H9 (cell line): ENCODE measurements at regions not wholly inside any gene's neighbourhood (a gene's known extent, or its start where the extent isn't known, plus 50 kb on each side); places are given as distances from the start of the nearest gene placed in this dataset.

Experiments used
- DNase-seq: peaks from one replicate; pipeline ENCODE4 v3.0.0-alpha.2; 2017
- H2AFZ ChIP-seq: one replicate; pipeline ENCODE4 v1.6.1; 2013; ENCODE audit warnings: mild to moderate bottlenecking, low read length, control low read depth, moderate library complexity
- H2AK5ac ChIP-seq: 2 replicates; pipeline ENCODE4 v1.6.1; 2013; ENCODE audit warnings: low read length, control low read depth, mixed read lengths; ENCODE audit not compliant: insufficient read length
- H2BK120ac ChIP-seq: one replicate; pipeline ENCODE4 v1.6.1; 2013; ENCODE audit warnings: low read depth, mild to moderate bottlenecking, low read length, control low read depth, inconsistent platforms; ENCODE audit not compliant: poor library complexity, severe bottlenecking
- H2BK12ac ChIP-seq: 2 replicates; pipeline ENCODE4 v1.6.1; 2013; ENCODE audit warnings: low read length, control low read depth, mixed read lengths, low read depth; ENCODE audit not compliant: insufficient read length
- H2BK15ac ChIP-seq: 2 replicates; pipeline ENCODE4 v1.6.1; 2013; ENCODE audit warnings: low read depth, low read length, control low read depth
- H2BK20ac ChIP-seq: one replicate; pipeline ENCODE4 v1.6.1; 2013; ENCODE audit warnings: low read depth, mild to moderate bottlenecking, low read length, control low read depth, inconsistent platforms; ENCODE audit not compliant: poor library complexity, severe bottlenecking
- H2BK5ac ChIP-seq: 2 replicates; pipeline ENCODE4 v1.6.1; 2013; ENCODE audit warnings: low read length, control low read depth, mixed read lengths; ENCODE audit not compliant: insufficient read length
- H3K14ac ChIP-seq: 2 replicates; pipeline ENCODE4 v1.6.1; 2013; ENCODE audit warnings: low read length, control low read depth; ENCODE audit not compliant: insufficient read depth
- H3K18ac ChIP-seq: 2 replicates; pipeline ENCODE4 v1.6.1; 2013; ENCODE audit warnings: low read depth, mild to moderate bottlenecking, mixed read lengths, low read length, control low read depth; ENCODE audit not compliant: insufficient read length
- H3K23ac ChIP-seq: 2 replicates; pipeline ENCODE4 v1.6.1; 2013; ENCODE audit warnings: low read length, control low read depth, mixed read lengths, low read depth; ENCODE audit not compliant: insufficient read length
- H3K23me2 ChIP-seq: 2 replicates; pipeline ENCODE4 v1.6.1; 2013; ENCODE audit warnings: low read depth, mild to moderate bottlenecking, mixed read lengths, low read length, control low read depth; ENCODE audit not compliant: insufficient read length, poor library complexity, severe bottlenecking
- H3K27ac ChIP-seq: 2 replicates; pipeline ENCODE4 v1.5.1; 2013; ENCODE audit warnings: low read length, control low read depth, mixed read lengths, low read depth; ENCODE audit not compliant: insufficient read length
- H3K27me3 ChIP-seq: 2 replicates; pipeline ENCODE4 v1.6.1; 2013; ENCODE audit warnings: low read length, control low read depth, inconsistent platforms; ENCODE audit not compliant: insufficient read depth
- H3K4ac ChIP-seq: 2 replicates; pipeline ENCODE4 v1.6.1; 2013; ENCODE audit warnings: low read depth, mild to moderate bottlenecking, control low read depth, inconsistent platforms, low read length, moderate library complexity
- H3K4me1 ChIP-seq: 2 replicates; pipeline ENCODE4 v1.6.1; 2013; ENCODE audit warnings: low read length, control low read depth, inconsistent platforms; ENCODE audit not compliant: insufficient read depth
- H3K4me2 ChIP-seq: 2 replicates; pipeline ENCODE4 v1.6.1; 2013; ENCODE audit warnings: low read length, control low read depth, mixed read lengths; ENCODE audit not compliant: insufficient read length, insufficient read depth
- H3K56ac ChIP-seq: 2 replicates; pipeline ENCODE4 v1.6.1; 2013; ENCODE audit warnings: low read depth, mild to moderate bottlenecking, mixed read lengths, low read length, control low read depth; ENCODE audit not compliant: insufficient read length
- H3K79me1 ChIP-seq: 2 replicates; pipeline ENCODE4 v1.6.1; 2013; ENCODE audit warnings: low read depth, mild to moderate bottlenecking, moderate library complexity, low read length, control low read depth, inconsistent platforms; ENCODE audit not compliant: insufficient read depth, poor library complexity, severe bottlenecking
- H3K79me2 ChIP-seq: 2 replicates; pipeline ENCODE4 v1.6.1; 2013; ENCODE audit warnings: low read length, control low read depth, inconsistent platforms; ENCODE audit not compliant: insufficient read depth
- H3K9ac ChIP-seq: 2 replicates; pipeline ENCODE4 v1.6.1; 2013; ENCODE audit warnings: low read length, control low read depth, mixed read lengths; ENCODE audit not compliant: insufficient read length; ENCODE audit errors: extremely low read depth
- H3K9me3 ChIP-seq: one replicate; pipeline ENCODE4 v1.6.1; 2013; ENCODE audit warnings: low read depth, low read length, inconsistent platforms; ENCODE audit not compliant: control insufficient read depth
- H3T11ph ChIP-seq: one replicate; pipeline ENCODE4 v1.6.1; 2013; ENCODE audit warnings: mild to moderate bottlenecking, low read length, control low read depth, inconsistent platforms
- H4K20me1 ChIP-seq: one replicate; pipeline ENCODE4 v1.6.1; 2013; ENCODE audit not compliant: control insufficient read depth, insufficient read length, insufficient read depth
- H4K5ac ChIP-seq: 2 replicates; pipeline ENCODE4 v1.6.1; 2013; ENCODE audit warnings: low read depth, mild to moderate bottlenecking, mixed read lengths, low read length, control low read depth; ENCODE audit not compliant: insufficient read length
- H4K8ac ChIP-seq: replicated peaks from 2 replicates; pipeline ENCODE4 v1.6.1; 2013; ENCODE audit warnings: low read length, control low read depth, mixed read lengths, low read depth; ENCODE audit not compliant: insufficient read length
- H4K91ac ChIP-seq: 2 replicates; pipeline ENCODE4 v1.6.1; 2013; ENCODE audit warnings: low read depth, mild to moderate bottlenecking, moderate library complexity, mixed read lengths, low read length, control low read depth; ENCODE audit not compliant: insufficient read length
- H3K27ac Mint-ChIP-seq, 3 experiments: 2 replicates in 2 of 3; 3 replicates in 1 of 3; pipeline ENCODE4 v1.8.0; 2020 to 2021; ENCODE audit warnings: mixed read lengths in 3 of 3, mild to moderate bottlenecking in 1 of 3, moderate library complexity in 1 of 3
- H3K27me3 Mint-ChIP-seq: 2 replicates; pipeline ENCODE4 v1.8.0; 2021; ENCODE audit warnings: low read depth, mild to moderate bottlenecking, moderate library complexity, mixed read lengths
- H3K36me3 Mint-ChIP-seq, 3 experiments: 2 replicates in 2 of 3; 3 replicates in 1 of 3; pipeline ENCODE4 v1.8.0; 2020 to 2021; ENCODE audit warnings: low read depth in 3 of 3, mixed read lengths in 3 of 3; ENCODE audit not compliant: insufficient read depth in 1 of 3
- H3K4me1 Mint-ChIP-seq, 2 experiments: 2 replicates each; pipeline ENCODE4 v1.8.0; 2020; ENCODE audit warnings: mixed read lengths in 2 of 2
- H3K4me3 Mint-ChIP-seq, 2 experiments: 2 replicates in 1 of 2; 3 replicates in 1 of 2; pipeline ENCODE4 v1.8.0; 2020 to 2021; ENCODE audit warnings: mild to moderate bottlenecking in 2 of 2, mixed read lengths in 2 of 2, moderate library complexity in 1 of 2
- H3K9me3 Mint-ChIP-seq, 2 experiments: 2 replicates in 1 of 2; 3 replicates in 1 of 2; pipeline ENCODE4 v1.8.0; 2020; ENCODE audit warnings: mild to moderate bottlenecking in 2 of 2, mixed read lengths in 2 of 2, moderate library complexity in 1 of 2
- CTCF ChIP-seq: fragments of 200-600 bp; sonication (generic); conservative IDR thresholded peaks from 3 replicates; pipeline ENCODE4 v1.8.0; 2021; ENCODE audit warnings: antibody characterized with exemption, mild to moderate bottlenecking
- WGBS: extraction: QIAGEN DNeasy Blood & Tissue Kit; methylation state at CpG from one replicate; pipeline ENCODE4 v1.1.7; 2013; ENCODE audit warnings: missing lambda C conversion rate, low lambda C conversion rate, mixed read lengths; ENCODE audit not compliant: insufficient read length; ENCODE audit errors: extremely low coverage; 5-methylcytosine and 5-hydroxymethylcytosine counted together

- H3K27me3 Mint-ChIP-seq = no peaks in the 10 kb centered on the region
- H3T11ph ChIP-seq = no peak overlapping the region
- no peak overlapping the region for H3K4me2 ChIP-seq
- no peaks in the 10 kb centered on the region for H3K79me2 ChIP-seq
- no peak overlapping the region for H2AK5ac ChIP-seq
- H2BK5ac ChIP-seq = no peak overlapping the region
- H3K14ac ChIP-seq = no peak overlapping the region
- H2BK20ac ChIP-seq = no peak overlapping the region
- H2BK12ac ChIP-seq = no peak overlapping the region
- H4K91ac ChIP-seq = no peak overlapping the region
- H3K27ac ChIP-seq = no peak overlapping the region
- no peak overlapping the region for H3K4me3 Mint-ChIP-seq
- H3K27ac Mint-ChIP-seq = no peak overlapping the region
- no peaks in the 10 kb centered on the region for H3K23me2 ChIP-seq
- H3K9me3 Mint-ChIP-seq = no peaks in the 10 kb centered on the region
- H2AFZ ChIP-seq = no peak overlapping the region
- H3K56ac ChIP-seq = no peak overlapping the region
- no peaks in the 10 kb centered on the region for H3K4me1 ChIP-seq
- H4K5ac ChIP-seq = no peak overlapping the region
- H3K27me3 ChIP-seq = no peaks in the 10 kb centered on the region
- no peaks in the 10 kb centered on the region for H3K79me1 ChIP-seq
- H3K36me3 Mint-ChIP-seq = no peaks in the 10 kb centered on the region
- H3K9me3 ChIP-seq = no peaks in the 10 kb centered on the region
- DNase-seq = no peak
- H3K4ac ChIP-seq = no peak overlapping the region
- H4K20me1 ChIP-seq = no peaks in the 10 kb centered on the region
- no peak for TF ChIP-seq CTCF
- H3K4me1 Mint-ChIP-seq = peaks cover 3 to 9% of the 10 kb centered on the region in 2 experiments; a peak in 3 of 4 replicates
- no peak overlapping the region for H3K18ac ChIP-seq
- H3K9ac ChIP-seq = no peak overlapping the region
- no CpG with 5 or more reads among the region's 3 CpGs for WGBS
- H4K8ac ChIP-seq = no peak overlapping the region
- H2BK15ac ChIP-seq = no peak overlapping the region
- H3K23ac ChIP-seq = no peak overlapping the region
- H2BK120ac ChIP-seq = no peak overlapping the region
Measured at GRCh38 chr4:104749062-104749461, 254.4 kb upstream of the CXXC4 start.
